A673 (cell line): ENCODE measurements at regions not wholly inside any gene's neighbourhood (a gene's known extent, or its start where the extent isn't known, plus 50 kb on each side); places are given as distances from the start of the nearest gene placed in this dataset.
A peak's percentile ranks its signal among the peaks of the same experiment; 100 is the strongest.
"Not testable (repeated sequence)": the region's sequence is repeated elsewhere in the genome, so short reads cannot be mapped to it uniquely, and the experiment has no call there.

Experiments used
- BruUV-seq: library from RNA; stranded (reverse); fragments of 400-500 nt; replicated peaks from 2 replicates; lab custom pipeline; 2021; lab: Mats Ljungman, UMichigan
- CTCF ChIA-PET: fragments of 300-600 bp; sonication (Branson Sonifier 250); formaldehyde crosslinking; loops from one replicate; lab custom pipeline; 2022; ENCODE audit warnings: antibody characterized with exemption; lab: Charles Lee
- POLR2A ChIA-PET: fragments of 300-600 bp; sonication (Branson Sonifier 250); formaldehyde crosslinking; loops from one replicate; lab custom pipeline; 2022; ENCODE audit warnings: antibody characterized with exemption; ENCODE audit not compliant: low non-redundant PET; lab: Charles Lee
- DNase-seq: peaks from one replicate; pipeline ENCODE4 v3.0.0-alpha.2; 2015; ENCODE audit warnings: low spot score
- H3K27ac ChIP-seq: fragments of 200-600 bp; sonication (generic); 2 replicates; pipeline ENCODE4 v1.5.1; 2016; ENCODE audit warnings: mixed run types, low read depth, mild to moderate bottlenecking, mixed read lengths, antibody characterized with exemption, low read length; ENCODE audit not compliant: poor library complexity, severe bottlenecking
- H3K27me3 ChIP-seq: fragments of 200-600 bp; sonication (generic); replicated peaks from 2 replicates; pipeline ENCODE4 v1.6.1; 2017; ENCODE audit warnings: mixed run types, low read depth, mild to moderate bottlenecking, mixed read lengths, antibody characterized with exemption, low read length; ENCODE audit not compliant: insufficient read depth, poor library complexity
- H3K36me3 ChIP-seq: fragments of 200-600 bp; sonication (generic); 2 replicates; pipeline ENCODE4 v1.6.1; 2016; ENCODE audit warnings: mixed run types, mild to moderate bottlenecking, mixed read lengths, antibody characterized with exemption, low read length; ENCODE audit not compliant: insufficient read depth, poor library complexity, severe bottlenecking
- H3K4me1 ChIP-seq: fragments of 200-600 bp; sonication (generic); 2 replicates; pipeline ENCODE4 v1.6.1; 2017; ENCODE audit warnings: mixed run types, mild to moderate bottlenecking, mixed read lengths, antibody characterized with exemption, low read length; ENCODE audit not compliant: insufficient read depth, poor library complexity, severe bottlenecking
- H3K4me3 ChIP-seq: fragments of 200-600 bp; sonication (generic); 2 replicates; pipeline ENCODE4 v1.5.1; 2016; ENCODE audit warnings: low read depth, mixed run types, mild to moderate bottlenecking, mixed read lengths, low read length; ENCODE audit not compliant: poor library complexity, severe bottlenecking
- H3K9me3 ChIP-seq: fragments of 200-600 bp; sonication (generic); 2 replicates; pipeline ENCODE4 v1.6.1; 2016; ENCODE audit warnings: mixed run types, low read depth, mild to moderate bottlenecking, mixed read lengths, antibody characterized with exemption, low read length; ENCODE audit not compliant: poor library complexity, severe bottlenecking
- CTCF ChIP-seq: fragments of 300-800, 200-600 bp; sonication (generic); conservative IDR thresholded peaks from 2 replicates; pipeline ENCODE4 v1.5.1; 2017; ENCODE audit warnings: low read depth, mild to moderate bottlenecking, antibody characterized with exemption, low read length, moderate library complexity, mixed read lengths
- EZH2 ChIP-seq: fragments of 200-600 bp; sonication (generic); IDR thresholded peaks from 2 replicates; pipeline ENCODE4 v1.6.1; 2017; ENCODE audit warnings: borderline replicate concordance, low read depth, mild to moderate bottlenecking, mixed read lengths, antibody characterized with exemption, low read length; ENCODE audit not compliant: poor library complexity, severe bottlenecking
- intact Hi-C: fragments of 100-400 bp; cut with micrococcal nuclease; formaldehyde crosslinking; loops from one replicate; pipeline ENCODE4 v1.10.0; 2022; ENCODE audit not compliant: unreplicated experiment

GRCh38 chr18:65608471-65608870 lies 142.3 kb upstream of the CDH7 start:
- POLR2A ChIA-PET: no interaction called here
- BruUV-seq: no TSS peak

GRCh38 chr18:65607161-65607560 lies 143.7 kb upstream of the CDH7 start:
- BruUV-seq: TSS peak; percentile 78
- POLR2A ChIA-PET: interaction anchor here (0.6 kb wide), 1 partner anchor 1525 kb away, joined by 4 read pairs; no protein-coding TSS in a partner anchor
- CTCF ChIA-PET: no interaction called here

More at GRCh38 chr18:65608471-65608870, 142.3 kb upstream of the CDH7 start:
- Histone ChIP-seq H3K4me3 (no peak overlapping the region), H3K9me3 (no peaks in the 10 kb centered on the region), H3K4me1 (peaks cover 21% of the 10 kb centered on the region), H3K27me3 (no peaks in the 10 kb centered on the region), H3K36me3 (no peaks in the 10 kb centered on the region), H3K27ac (no peak overlapping the region)
- intact Hi-C loops: no loop called here
- DNase-seq: no peak
- CTCF ChIA-PET: no interaction called here
- TF ChIP-seq EZH2 (no peak), CTCF (no peak)

GRCh38 chr18:65606551-65607130 lies 144.2 kb upstream of the CDH7 start:
- Histone ChIP-seq H3K27ac (peak overlapping the region; percentile 71), H3K27me3 (no peaks in the 10 kb centered on the region), H3K4me1 (peaks cover 23% of the 10 kb centered on the region), H3K36me3 (no peaks in the 10 kb centered on the region), H3K9me3 (no peaks in the 10 kb centered on the region), H3K4me3 (no peak overlapping the region)
- ChIA-PET POLR2A (no interaction called here), CTCF (no interaction called here)
- TF ChIP-seq CTCF: no peak
- no peak for TF ChIP-seq EZH2
- BruUV-seq: no TSS peak
- intact Hi-C loops: loop anchor here (2.0 kb wide), 1 partner anchor 1330 kb away; no protein-coding TSS in a partner anchor
- DNase-seq: peak; percentile 89

More at GRCh38 chr18:65607161-65607560, 143.7 kb upstream of the CDH7 start:
- peaks cover 21% of the 10 kb centered on the region for H3K4me1 ChIP-seq
- peak; percentile 50 for DNase-seq
- intact Hi-C loops: loop anchor here (2.0 kb wide), 1 partner anchor 1330 kb away; no protein-coding TSS in a partner anchor
- H3K9me3 ChIP-seq: no peaks in the 10 kb centered on the region
- H3K36me3 ChIP-seq: no peaks in the 10 kb centered on the region
- no peaks in the 10 kb centered on the region for H3K27me3 ChIP-seq
- TF ChIP-seq EZH2: no peak
- TF ChIP-seq CTCF: no peak
- H3K4me3 ChIP-seq: no peak overlapping the region
- peak overlapping the region; percentile 71 for H3K27ac ChIP-seq

DNA sequence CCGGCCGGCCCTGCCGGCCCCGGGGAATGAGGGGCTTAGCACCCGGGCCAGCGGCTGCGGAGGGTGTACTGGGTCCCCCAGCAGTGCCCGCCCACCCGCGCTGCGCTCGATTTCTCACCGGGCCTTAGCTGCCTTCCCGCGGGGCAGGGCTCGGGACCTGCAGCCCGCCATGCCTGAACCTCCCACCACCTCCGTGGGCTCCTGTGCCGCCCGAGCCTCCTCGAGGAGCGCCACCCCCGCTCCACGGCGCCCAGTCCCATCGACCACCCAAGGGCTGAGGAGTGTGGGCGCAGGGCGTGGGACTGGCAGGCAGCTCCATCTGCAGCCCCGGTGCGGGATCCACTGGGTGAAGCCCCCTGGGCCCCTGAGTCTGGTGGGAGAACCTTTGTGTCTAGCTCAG lies 145.5 kb upstream of the CDH7 start:
- peaks cover 26% of the 10 kb centered on the region for H3K4me1 ChIP-seq
- DNase-seq, H3K9me3 ChIP-seq, H3K27ac ChIP-seq, intact Hi-C loops, BruUV-seq, CTCF ChIA-PET, H3K27me3 ChIP-seq, H3K4me3 ChIP-seq, H3K36me3 ChIP-seq, POLR2A ChIA-PET: not testable (repeated sequence)
